ENCODE measurements at regions not wholly inside any gene's neighbourhood (a gene's known extent, or its start where the extent isn't known, plus 50 kb on each side); places are given as distances from the start of the nearest gene placed in this dataset.
"Not testable (repeated sequence)": the region's sequence is repeated elsewhere in the genome, so short reads cannot be mapped to it uniquely, and the experiment has no call there.

DNA sequence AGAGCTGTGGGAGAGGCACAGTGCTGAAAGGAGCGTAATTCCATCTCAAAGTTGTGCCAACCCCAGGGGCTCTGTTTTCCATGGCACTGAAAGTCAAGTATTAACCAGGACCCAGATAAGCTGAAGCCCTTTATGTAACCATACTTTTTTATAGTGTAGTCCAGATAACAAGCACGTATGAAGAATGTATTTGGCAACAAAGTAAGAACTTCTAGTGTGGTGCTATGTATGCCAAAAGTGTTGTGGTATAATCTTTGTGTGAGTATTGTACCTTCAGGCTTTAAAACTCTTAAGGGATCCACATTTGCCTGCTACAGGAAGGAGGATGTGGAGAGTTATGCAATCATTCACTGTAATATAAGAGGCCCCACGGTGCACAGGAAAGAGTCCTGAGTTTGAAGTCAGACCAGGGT, 129.4 kb downstream of the IBTK start:
- intact Hi-C loops (cut with DNase I, micrococcal nuclease): no loop called here
- no peak for DNase-seq
- peak; percentile 50 for ATAC-seq

GRCh38 chr6:82114748-82115147, 132.8 kb downstream of the IBTK start:
- ATAC-seq (no peak), DNase-seq (no peak)
- intact Hi-C loops (cut with DNase I, micrococcal nuclease): no loop called here

GRCh38 chr6:82113231-82113630, 134.3 kb downstream of the IBTK start:
- DNase-seq (no peak), ATAC-seq (no peak)
- intact Hi-C loops (cut with DNase I, micrococcal nuclease): no loop called here

GRCh38 chr6:82111818-82112217, 135.7 kb downstream of the IBTK start:
- DNase-seq: no peak
- intact Hi-C loops (cut with DNase I, micrococcal nuclease): no loop called here
- ATAC-seq: no peak

- intact Hi-C loops (cut with DNase I, micrococcal nuclease): no loop called here
- DNase-seq: no peak
- no peak for ATAC-seq
Measured at GRCh38 chr6:82111114-82111513, 136.4 kb downstream of the IBTK start.

DNA sequence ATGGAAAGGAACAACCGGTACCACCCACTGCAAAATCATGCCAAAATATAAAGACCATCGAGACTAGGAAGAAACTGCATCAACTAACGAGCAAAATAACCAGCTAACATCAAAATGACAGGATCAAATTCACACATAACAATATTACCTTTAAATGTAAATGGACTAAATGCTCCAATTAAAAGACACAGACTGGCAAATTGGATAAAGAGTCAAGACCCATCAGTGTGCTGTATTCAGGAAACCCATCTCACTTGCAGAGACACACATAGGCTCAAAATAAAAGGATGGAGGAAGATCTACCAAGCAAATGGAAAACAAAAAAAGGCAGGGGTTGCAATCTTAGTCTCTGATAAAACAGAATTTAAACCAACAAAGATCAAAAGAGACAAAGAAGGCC, 144.4 kb downstream of the IBTK start:
- not testable (repeated sequence) for ATAC-seq

DNA sequence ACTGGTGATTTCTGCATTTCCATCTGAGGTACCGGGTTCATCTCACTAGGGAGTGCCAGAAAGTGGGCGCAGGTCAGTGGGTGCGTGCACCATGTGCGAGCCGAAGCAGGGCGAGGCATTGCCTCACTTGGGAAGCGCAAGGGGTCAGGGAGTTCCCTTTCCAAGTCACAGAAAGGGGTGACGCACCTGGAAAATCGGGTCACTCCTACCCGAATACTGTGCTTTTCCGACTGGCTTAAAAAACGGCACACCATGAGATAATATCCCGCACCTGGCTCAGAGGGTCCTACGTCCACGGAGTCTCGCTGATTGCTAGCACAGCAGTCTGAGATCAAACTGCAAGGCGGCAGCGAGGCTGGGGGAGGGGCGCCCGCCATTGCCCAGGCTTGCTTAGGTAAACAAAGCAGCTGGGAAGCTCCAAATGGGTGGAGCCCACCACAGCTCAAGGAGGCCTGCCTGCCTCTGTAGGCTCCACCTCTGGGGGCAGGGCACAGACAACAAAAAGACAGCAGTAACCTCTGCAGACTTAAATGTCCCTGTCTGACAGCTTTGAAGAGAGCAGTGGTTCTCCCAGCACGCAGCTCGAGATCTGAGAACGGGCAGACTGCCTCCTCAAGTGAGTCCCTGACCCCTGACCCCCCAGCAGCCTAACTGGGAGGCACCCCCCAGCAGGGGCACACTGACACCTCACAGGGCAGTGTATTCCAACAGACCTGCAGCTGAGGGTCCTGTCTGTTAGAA, 146.0 kb downstream of the IBTK start:
- intact Hi-C loops (cut with DNase I, micrococcal nuclease); ATAC-seq; DNase-seq: not testable (repeated sequence)

More for the DNA sequence above, 144.4 kb downstream of the IBTK start:
- intact Hi-C loops (cut with DNase I, micrococcal nuclease); DNase-seq: not testable (repeated sequence)

DNA sequence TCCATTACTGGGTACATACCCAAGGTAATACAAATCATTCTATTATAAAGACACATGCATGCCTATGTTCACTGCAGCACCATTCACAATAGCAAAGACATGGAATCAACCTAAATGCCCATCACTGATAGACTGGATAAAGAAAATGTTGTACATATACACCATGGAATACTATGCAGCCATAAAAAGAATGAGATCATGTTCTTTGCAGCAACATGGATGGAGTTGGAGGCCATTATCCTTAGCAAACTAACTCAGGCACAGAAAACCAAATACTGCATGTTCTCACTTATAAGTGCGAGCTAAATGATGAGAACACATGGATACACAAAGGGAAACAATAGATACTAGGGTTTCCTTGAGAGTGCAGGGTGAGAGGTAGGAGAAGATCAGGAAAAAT, 146.8 kb downstream of the IBTK start:
- ATAC-seq; intact Hi-C loops (cut with DNase I, micrococcal nuclease); DNase-seq: not testable (repeated sequence)

- intact Hi-C loops (cut with DNase I, micrococcal nuclease): no loop called here
- no peak for ATAC-seq
- DNase-seq: no peak
Measured at GRCh38 chr6:82097676-82098075, 149.9 kb downstream of the IBTK start.

DNA sequence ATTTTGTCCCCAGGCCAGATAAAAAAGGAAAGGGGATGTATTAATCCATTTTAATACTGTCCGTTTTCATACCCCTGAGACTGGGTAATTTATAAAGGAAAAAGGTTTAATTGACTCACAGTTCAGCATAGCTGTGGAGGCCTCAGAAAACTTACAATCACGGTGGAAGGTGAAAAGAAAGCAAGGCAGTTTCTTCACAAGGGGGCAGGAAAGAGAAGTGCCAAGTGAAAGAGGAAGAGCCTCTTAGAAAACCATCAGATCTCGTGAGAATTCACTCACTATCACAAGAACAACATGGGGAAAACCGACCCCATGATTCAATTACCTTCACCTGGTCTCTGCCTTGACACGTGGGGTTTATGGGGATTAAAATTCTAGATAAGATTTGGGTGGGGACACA, 152.5 kb downstream of the IBTK start:
- DNase-seq: no peak
- ATAC-seq: no peak
- intact Hi-C loops (cut with DNase I, micrococcal nuclease): no loop called here

DNA sequence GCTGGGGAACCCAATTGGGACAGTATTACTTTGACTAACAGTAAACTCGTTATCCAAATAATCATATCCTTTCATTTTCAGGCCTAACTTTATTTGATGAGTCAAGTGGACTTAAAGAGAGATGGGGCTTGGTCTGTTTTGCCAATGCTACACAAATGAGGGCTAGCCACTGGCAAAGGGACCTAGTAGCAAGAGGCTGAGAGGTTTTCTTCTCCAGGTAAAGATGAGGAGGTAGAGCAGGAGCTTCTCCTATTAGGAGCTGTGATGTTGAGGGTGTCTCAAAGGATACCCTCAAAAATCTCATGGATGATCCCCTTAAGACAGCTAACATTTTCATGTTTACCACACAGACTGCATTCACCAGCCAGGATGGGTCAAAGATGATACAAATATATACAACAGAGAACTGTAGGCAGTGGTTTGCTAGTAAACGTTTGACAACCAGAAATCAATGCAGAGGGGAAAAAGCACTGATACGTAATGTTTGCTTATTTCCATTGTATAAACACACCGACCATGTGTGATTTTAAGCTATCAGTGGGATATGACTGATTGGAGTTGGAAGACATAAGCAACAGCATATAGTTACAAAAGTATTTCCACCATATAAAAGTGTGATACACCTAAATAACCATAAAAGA, 153.3 kb downstream of the IBTK start:
- DNase-seq: no peak

DNA sequence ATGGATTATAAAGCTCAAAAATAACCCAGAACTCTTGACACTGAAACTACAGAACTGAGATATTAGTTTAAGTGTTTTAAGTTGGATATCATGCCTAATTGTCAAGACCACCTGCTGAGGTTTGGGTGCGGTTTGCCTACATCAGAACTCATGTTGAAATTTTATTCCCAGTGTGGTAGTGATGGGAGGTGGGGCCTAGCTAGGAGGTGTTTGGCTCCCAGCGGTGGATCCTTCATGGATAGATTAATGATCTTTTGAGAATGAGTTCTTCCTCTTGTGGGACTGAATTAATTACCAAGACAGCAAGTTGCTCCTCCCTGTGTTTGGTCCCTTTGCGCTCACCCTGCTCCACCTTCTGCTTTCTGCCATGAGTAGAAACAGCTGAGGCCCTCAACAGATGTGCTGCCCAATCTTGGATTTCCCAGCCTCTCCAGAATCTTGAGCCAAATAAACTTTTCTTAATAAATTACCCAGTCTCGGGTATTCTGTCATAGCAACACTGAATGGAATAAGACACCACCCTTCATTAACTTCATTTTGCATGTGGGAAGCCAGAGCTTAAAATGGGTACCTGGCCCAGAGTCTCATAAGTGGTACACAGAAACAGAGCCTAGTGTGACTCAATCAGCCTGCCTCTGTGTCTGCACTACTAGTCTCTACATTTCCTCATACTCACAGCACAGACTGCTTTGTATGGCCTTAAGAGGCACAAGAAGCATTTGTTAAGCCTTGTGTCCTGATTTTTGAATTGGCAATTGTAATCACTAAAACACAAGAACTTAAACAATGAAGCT, 158.4 kb downstream of the IBTK start:
- DNase-seq (no peak), ATAC-seq (no peak)
- intact Hi-C loops (cut with DNase I, micrococcal nuclease): no loop called here

More for the DNA sequence above, 153.3 kb downstream of the IBTK start:
- ATAC-seq: no peak
- intact Hi-C loops (cut with DNase I, micrococcal nuclease): no loop called here

DNA sequence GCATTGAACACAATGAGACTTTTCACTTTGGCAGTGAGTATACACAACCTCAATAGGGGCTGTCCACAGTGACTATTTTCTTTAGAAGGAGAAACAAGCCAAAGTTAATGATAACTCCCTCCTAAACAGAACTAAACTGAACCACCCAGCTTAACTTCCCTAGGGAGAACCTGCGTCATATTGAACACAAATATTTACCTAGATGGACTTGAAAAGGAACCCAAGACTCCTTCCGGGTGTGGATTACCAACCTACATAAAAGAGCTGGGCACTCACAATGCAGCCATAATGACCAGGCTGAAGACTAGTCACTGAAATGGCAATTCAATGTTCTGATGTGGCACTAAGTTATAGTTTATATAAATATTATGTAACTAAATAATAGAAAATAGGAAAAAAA, 160.6 kb downstream of the IBTK start:
- DNase-seq: no peak

DNA sequence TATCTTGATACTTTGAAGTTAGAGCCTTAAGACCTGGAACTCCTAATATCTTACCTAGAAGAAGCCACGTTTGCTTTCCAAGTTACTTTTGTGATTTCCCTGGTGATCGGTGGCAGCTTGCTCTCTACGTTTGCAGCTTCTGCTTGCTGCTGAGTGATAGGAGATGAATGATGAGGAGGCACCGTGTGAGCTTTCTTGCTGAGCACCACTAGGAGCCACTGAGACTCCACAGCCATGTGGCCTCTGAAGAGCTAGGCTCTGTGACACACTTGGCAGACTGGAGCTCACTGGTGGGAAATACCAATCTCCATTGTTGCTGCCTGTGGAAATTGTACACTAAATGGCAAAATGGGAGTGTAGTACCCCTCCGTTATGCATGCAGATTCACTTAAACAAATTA, 161.8 kb downstream of the IBTK start:
- DNase-seq (no peak), ATAC-seq (no peak)
- intact Hi-C loops (cut with DNase I, micrococcal nuclease): no loop called here

More for the DNA sequence above, 160.6 kb downstream of the IBTK start:
- peak; percentile 98 for ATAC-seq
- intact Hi-C loops (cut with DNase I, micrococcal nuclease): no loop called here

GRCh38 chr6:82084324-82084920, 163.1 kb downstream of the IBTK start:
- ATAC-seq (peak; percentile 43), DNase-seq (no peak)
- intact Hi-C loops (cut with DNase I, micrococcal nuclease): no loop called here

GRCh38 chr6:82083646-82084045, 163.9 kb downstream of the IBTK start:
- no peak for DNase-seq
- no peak for ATAC-seq
- intact Hi-C loops (cut with DNase I, micrococcal nuclease): no loop called here

- no peak for DNase-seq
- no peak for ATAC-seq
- intact Hi-C loops (cut with DNase I, micrococcal nuclease): no loop called here
Measured at GRCh38 chr6:82080767-82081166, 166.8 kb downstream of the IBTK start.

GRCh38 chr6:82078286-82078908, 169.1 kb downstream of the IBTK start:
- no peak for DNase-seq
- ATAC-seq: no peak
- intact Hi-C loops (cut with DNase I, micrococcal nuclease): no loop called here

- intact Hi-C loops (cut with DNase I, micrococcal nuclease): no loop called here
- ATAC-seq: peak; percentile 79
- no peak for DNase-seq
Measured at GRCh38 chr6:82076916-82077315, 170.6 kb downstream of the IBTK start.

Measured in left colon (tissue), 2 donors.